ENCODE measurements at regions not wholly inside any gene's neighbourhood (a gene's known extent, or its start where the extent isn't known, plus 50 kb on each side); places are given as distances from the start of the nearest gene placed in this dataset.
"Not testable (repeated sequence)": the region's sequence is repeated elsewhere in the genome, so short reads cannot be mapped to it uniquely, and the experiment has no call there.

DNA sequence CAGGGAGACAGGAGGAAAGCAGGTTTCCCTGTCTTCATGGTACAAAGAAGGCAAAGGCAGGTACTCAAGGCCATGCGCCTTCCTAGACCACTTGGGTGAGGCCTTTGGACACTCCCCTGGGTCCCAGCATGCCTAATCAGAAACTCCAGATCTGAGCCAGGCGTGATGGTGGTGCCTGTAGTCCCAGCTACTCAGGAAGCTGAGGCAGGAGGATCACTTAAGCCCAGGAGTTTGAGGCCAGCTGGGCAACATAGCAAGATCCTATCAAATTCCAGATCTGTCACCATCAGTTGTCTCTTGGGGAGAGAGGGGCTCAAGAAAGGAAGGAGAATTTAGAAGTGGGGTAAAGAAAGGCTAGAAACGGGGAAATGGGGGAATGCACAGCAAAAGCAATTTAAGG lies 96.3 kb upstream of the SLC25A33 start:
- Histone ChIP-seq H3K9ac (ENCODE audit: low read depth, low read length, poor library complexity, severe bottlenecking) (no peak overlapping the region), H3K4me2 (ENCODE audit: low read depth, low read length, poor library complexity, severe bottlenecking) (no peak overlapping the region), H3K4me1 (ENCODE audit: insufficient read depth, low read length, poor library complexity, severe bottlenecking) (peaks cover 15% of the 10 kb centered on the region), H3K9me2 (replicated peaks; ENCODE audit: low read depth, low read length) (no peaks in the 10 kb centered on the region), H2AFZ (ENCODE audit: low read length) (no peak overlapping the region), H3K4me3 (ENCODE audit: low read length, poor library complexity, severe bottlenecking) (no peak overlapping the region), H3K79me2 (ENCODE audit: insufficient read depth, low read length) (no peaks in the 10 kb centered on the region), H3K9me3 (ENCODE audit: insufficient read depth, low read depth, low read length) (no peaks in the 10 kb centered on the region), H4K20me1 (ENCODE audit: insufficient read depth, low read length, poor library complexity, severe bottlenecking) (no peaks in the 10 kb centered on the region), H3K36me3 (ENCODE audit: insufficient read depth, low read length) (no peaks in the 10 kb centered on the region), H3F3A (ENCODE audit: low read depth) (no peaks in the 10 kb centered on the region), H3K27me3 (ENCODE audit: insufficient read depth, low read length, poor library complexity, severe bottlenecking) (no peaks in the 10 kb centered on the region)
- TF ChIP-seq, protein P1, sequence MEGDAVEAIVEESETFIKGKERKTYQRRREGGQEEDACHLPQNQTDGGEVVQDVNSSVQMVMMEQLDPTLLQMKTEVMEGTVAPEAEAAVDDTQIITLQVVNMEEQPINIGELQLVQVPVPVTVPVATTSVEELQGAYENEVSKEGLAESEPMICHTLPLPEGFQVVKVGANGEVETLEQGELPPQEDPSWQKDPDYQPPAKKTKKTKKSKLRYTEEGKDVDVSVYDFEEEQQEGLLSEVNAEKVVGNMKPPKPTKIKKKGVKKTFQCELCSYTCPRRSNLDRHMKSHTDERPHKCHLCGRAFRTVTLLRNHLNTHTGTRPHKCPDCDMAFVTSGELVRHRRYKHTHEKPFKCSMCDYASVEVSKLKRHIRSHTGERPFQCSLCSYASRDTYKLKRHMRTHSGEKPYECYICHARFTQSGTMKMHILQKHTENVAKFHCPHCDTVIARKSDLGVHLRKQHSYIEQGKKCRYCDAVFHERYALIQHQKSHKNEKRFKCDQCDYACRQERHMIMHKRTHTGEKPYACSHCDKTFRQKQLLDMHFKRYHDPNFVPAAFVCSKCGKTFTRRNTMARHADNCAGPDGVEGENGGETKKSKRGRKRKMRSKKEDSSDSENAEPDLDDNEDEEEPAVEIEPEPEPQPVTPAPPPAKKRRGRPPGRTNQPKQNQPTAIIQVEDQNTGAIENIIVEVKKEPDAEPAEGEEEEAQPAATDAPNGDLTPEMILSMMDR (conservative IDR thresholded peaks at IDR 0.05; ENCODE audit: low read length), result no peak
- no peak for TF ChIP-seq EZH2phosphoT487 (IDR thresholded peaks at IDR 0.05; ENCODE audit: borderline replicate concordance)

DNA sequence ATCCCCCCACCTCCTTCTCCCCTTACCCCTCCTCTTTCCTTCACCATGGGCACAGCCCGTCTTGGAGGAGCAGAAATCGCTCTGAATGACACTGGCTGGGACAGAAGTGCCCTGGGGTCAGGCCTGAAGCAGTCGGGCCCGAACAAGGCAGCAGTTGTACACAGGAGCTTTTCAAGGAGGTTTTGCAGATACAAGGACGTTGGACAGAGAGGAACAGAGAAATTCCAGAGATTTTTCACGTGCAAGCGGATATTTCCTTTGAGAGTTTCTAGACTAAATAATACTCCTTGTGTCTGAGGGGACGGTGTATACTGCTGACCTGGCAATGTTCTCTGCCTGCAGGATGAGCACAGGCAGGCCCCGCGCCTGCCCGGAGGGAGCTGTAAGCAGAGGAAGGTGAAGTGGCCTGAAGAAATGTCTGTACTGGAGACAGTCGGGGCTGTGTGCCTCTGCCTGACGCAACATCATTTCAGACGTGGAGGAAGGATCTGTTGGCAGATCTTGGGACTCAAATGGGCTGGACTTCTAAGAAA lies 95.3 kb upstream of the SLC25A33 start:
- no peaks in the 10 kb centered on the region for H3K36me3 ChIP-seq (ENCODE audit: insufficient read depth, low read length)
- no peak overlapping the region for H3K9ac ChIP-seq (ENCODE audit: low read depth, low read length, poor library complexity, severe bottlenecking)
- H3K4me1 ChIP-seq (ENCODE audit: insufficient read depth, low read length, poor library complexity, severe bottlenecking), result peaks cover 19% of the 10 kb centered on the region
- H2AFZ ChIP-seq (ENCODE audit: low read length), result peak overlapping the region; percentile 43; the same call in 1 of the 2 replicates
- no peak for TF ChIP-seq EZH2phosphoT487 (IDR thresholded peaks at IDR 0.05; ENCODE audit: borderline replicate concordance)
- TF ChIP-seq, protein P1 (conservative IDR thresholded peaks at IDR 0.05; ENCODE audit: low read length), result no peak
- H3K79me2 ChIP-seq (ENCODE audit: insufficient read depth, low read length), result no peaks in the 10 kb centered on the region
- no peaks in the 10 kb centered on the region for H3F3A ChIP-seq (ENCODE audit: low read depth)
- H3K4me3 ChIP-seq (ENCODE audit: low read length, poor library complexity, severe bottlenecking), result no peak overlapping the region
- no peak overlapping the region for H3K4me2 ChIP-seq (ENCODE audit: low read depth, low read length, poor library complexity, severe bottlenecking)
- no peaks in the 10 kb centered on the region for H3K27me3 ChIP-seq (ENCODE audit: insufficient read depth, low read length, poor library complexity, severe bottlenecking)
- no peaks in the 10 kb centered on the region for H3K9me2 ChIP-seq (replicated peaks; ENCODE audit: low read depth, low read length)
- H3K9me3 ChIP-seq (ENCODE audit: insufficient read depth, low read depth, low read length), result no peaks in the 10 kb centered on the region
- H4K20me1 ChIP-seq (ENCODE audit: insufficient read depth, low read length, poor library complexity, severe bottlenecking), result no peaks in the 10 kb centered on the region

DNA sequence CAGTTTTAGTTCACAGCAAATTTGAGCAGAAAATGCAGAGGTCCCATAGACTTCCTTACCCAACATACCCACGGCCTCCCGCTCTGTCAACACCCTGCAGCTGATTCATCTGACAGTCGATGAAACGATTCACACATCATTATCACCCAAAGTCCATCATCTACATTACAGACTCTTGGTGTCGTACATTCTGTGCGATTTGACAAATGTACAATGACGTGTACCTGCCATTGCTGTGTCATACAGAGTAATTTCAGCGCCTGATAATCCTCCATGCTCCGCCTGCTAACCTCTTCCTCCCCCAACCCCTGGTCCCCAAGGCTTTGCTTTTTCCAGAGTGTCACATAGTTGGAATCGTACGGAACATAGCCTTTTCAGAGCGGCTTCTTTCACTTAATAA lies 94.7 kb upstream of the SLC25A33 start:
- H3K4me3 ChIP-seq (ENCODE audit: low read length, poor library complexity, severe bottlenecking), result no peak overlapping the region
- TF ChIP-seq, protein P1 (conservative IDR thresholded peaks at IDR 0.05; ENCODE audit: low read length), result no peak
- TF ChIP-seq EZH2phosphoT487 (IDR thresholded peaks at IDR 0.05; ENCODE audit: borderline replicate concordance), result no peak
- H3K9me3 ChIP-seq (ENCODE audit: insufficient read depth, low read depth, low read length), result no peaks in the 10 kb centered on the region
- H3F3A ChIP-seq (ENCODE audit: low read depth), result no peaks in the 10 kb centered on the region
- no peaks in the 10 kb centered on the region for H3K27me3 ChIP-seq (ENCODE audit: insufficient read depth, low read length, poor library complexity, severe bottlenecking)
- H3K36me3 ChIP-seq (ENCODE audit: insufficient read depth, low read length), result no peaks in the 10 kb centered on the region
- H3K4me1 ChIP-seq (ENCODE audit: insufficient read depth, low read length, poor library complexity, severe bottlenecking), result peaks cover 20% of the 10 kb centered on the region
- H3K79me2 ChIP-seq (ENCODE audit: insufficient read depth, low read length), result no peaks in the 10 kb centered on the region
- no peak overlapping the region for H3K4me2 ChIP-seq (ENCODE audit: low read depth, low read length, poor library complexity, severe bottlenecking)
- H4K20me1 ChIP-seq (ENCODE audit: insufficient read depth, low read length, poor library complexity, severe bottlenecking), result no peaks in the 10 kb centered on the region
- H3K9ac ChIP-seq (ENCODE audit: low read depth, low read length, poor library complexity, severe bottlenecking), result no peak overlapping the region
- no peaks in the 10 kb centered on the region for H3K9me2 ChIP-seq (replicated peaks; ENCODE audit: low read depth, low read length)
- no peak overlapping the region for H2AFZ ChIP-seq (ENCODE audit: low read length)

DNA sequence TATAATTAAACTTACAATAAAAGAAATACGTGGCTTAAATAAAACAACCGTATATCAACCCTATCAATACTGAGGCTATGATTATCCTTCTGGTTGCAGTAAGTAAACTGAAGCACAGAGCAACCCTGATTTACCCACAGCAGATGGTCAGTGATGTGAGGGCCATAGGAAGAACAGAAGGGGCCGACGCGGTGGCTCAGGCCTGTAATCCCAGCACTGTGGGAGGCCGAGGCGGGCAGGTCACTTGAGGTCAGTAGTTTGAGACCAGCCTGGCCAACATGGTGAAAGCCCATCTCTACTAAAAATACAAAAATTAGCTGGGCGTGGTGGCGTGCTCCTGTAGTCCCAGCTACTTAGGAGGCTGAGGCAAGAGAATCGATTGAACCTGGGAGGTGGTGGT lies 94.2 kb upstream of the SLC25A33 start:
- not testable (repeated sequence) for H3K27me3 ChIP-seq (ENCODE audit: insufficient read depth, low read length, poor library complexity, severe bottlenecking); H3K9me3 ChIP-seq (ENCODE audit: insufficient read depth, low read depth, low read length); H3K4me3 ChIP-seq (ENCODE audit: low read length, poor library complexity, severe bottlenecking); H4K20me1 ChIP-seq (ENCODE audit: insufficient read depth, low read length, poor library complexity, severe bottlenecking); H3K9me2 ChIP-seq (replicated peaks; ENCODE audit: low read depth, low read length); H3K79me2 ChIP-seq (ENCODE audit: insufficient read depth, low read length); H3K36me3 ChIP-seq (ENCODE audit: insufficient read depth, low read length); H3K4me2 ChIP-seq (ENCODE audit: low read depth, low read length, poor library complexity, severe bottlenecking); H3F3A ChIP-seq (ENCODE audit: low read depth); H3K9ac ChIP-seq (ENCODE audit: low read depth, low read length, poor library complexity, severe bottlenecking); H2AFZ ChIP-seq (ENCODE audit: low read length)
- H3K4me1 ChIP-seq (ENCODE audit: insufficient read depth, low read length, poor library complexity, severe bottlenecking), result peaks cover 24% of the 10 kb centered on the region
